HepG2 (cell line): ENCODE measurements at regions not wholly inside any gene's neighbourhood (a gene's known extent, or its start where the extent isn't known, plus 50 kb on each side); places are given as distances from the start of the nearest gene placed in this dataset.

Source experiments
- ATAC-seq: fragments of 200-7000 bp; cut with Tn5 transposase; 3 replicates; pipeline ENCODE4 v1.9.1; 2020; ENCODE audit warnings: mild to moderate bottlenecking, moderate library complexity
- BruUV-seq: library from RNA; stranded (reverse); fragments of 400-500 nt; replicated peaks from 2 replicates; lab custom pipeline; 2021; lab: Mats Ljungman, UMichigan
- CTCF ChIA-PET: fragments of 300-600 bp; formaldehyde crosslinking; extraction: SDS; loops from one replicate; lab custom pipeline; 2021; ENCODE audit warnings: low total read pairs, inconsistent platforms, low intra/inter-chr PET ratio; lab: Yijun Ruan, JAX
- POLR2A ChIA-PET: fragments of 350-600 bp; sonication (Branson Sonifier 250); formaldehyde crosslinking; loops from one replicate; lab custom pipeline; 2020; ENCODE audit warnings: antibody characterized with exemption, inconsistent platforms; lab: Yijun Ruan, JAX
- DNase-seq: peaks from one replicate; pipeline ENCODE4 v3.0.0-alpha.2; 2015; ENCODE audit warnings: low spot score
- FAIRE-seq: peaks from 3 replicates; lab custom pipeline; 2011; peaks lifted over from hg19 to GRCh38; lab: Jason Lieb, UNC
- H2AFZ ChIP-seq: one replicate; pipeline ENCODE4 v1.6.1; 2011; ENCODE audit warnings: low read length, inconsistent platforms
- H3K27ac ChIP-seq: fragments of 300-600 bp; 3 replicates; pipeline ENCODE4 v1.8.0; 2011; ENCODE audit warnings: mixed run types, mild to moderate bottlenecking, mixed read lengths, low read length, inconsistent platforms; ENCODE audit not compliant: insufficient read depth; ENCODE audit errors: extremely low read length
- H3K27me3 ChIP-seq, 2 experiments: fragments of 200-600 bp in 1 of 2; 2 replicates in 1 of 2; 3 replicates in 1 of 2; pipeline versions ENCODE4 v1.6.0 to v1.8.0; 2011; ENCODE audit warnings: low read length in 2 of 2, mild to moderate bottlenecking in 2 of 2, moderate library complexity in 2 of 2, inconsistent platforms in 1 of 2; ENCODE audit not compliant: insufficient read depth in 2 of 2, control insufficient read depth in 1 of 2
- H3K36me3 ChIP-seq, 2 experiments: fragments of 200-600 bp in 1 of 2; replicated peaks in 1 of 2; 2 replicates in 1 of 2; 3 replicates in 1 of 2; pipeline versions ENCODE4 v1.5.1 to v1.8.0; 2011; ENCODE audit warnings: low read length in 2 of 2, inconsistent platforms in 1 of 2; ENCODE audit not compliant: insufficient read depth in 2 of 2, control insufficient read depth in 1 of 2
- H3K4me1 ChIP-seq: 2 replicates; pipeline ENCODE4 v1.5.1; 2012; ENCODE audit warnings: low read length, inconsistent platforms; ENCODE audit not compliant: insufficient read depth
- H3K4me2 ChIP-seq: 2 replicates; pipeline ENCODE4 v1.6.0; 2011; ENCODE audit warnings: low read depth, low read length, inconsistent platforms
- H3K4me3 ChIP-seq, 3 experiments: fragments of 200-600 bp in 1 of 3; sonication (generic), shearing (Covaris generic) in 1 of 3; replicated peaks in 1 of 3; 2 replicates each; pipeline ENCODE4 v1.5.1; 2011 to 2016; ENCODE audit warnings: low read length in 3 of 3, inconsistent platforms in 2 of 3, low read depth in 2 of 3, mild to moderate bottlenecking in 2 of 3, control low read depth in 1 of 3, mixed read lengths in 1 of 3; ENCODE audit not compliant: insufficient read depth in 1 of 3
- H3K79me2 ChIP-seq: one replicate; pipeline ENCODE4 v1.6.1; 2011; ENCODE audit warnings: low read length, inconsistent platforms; ENCODE audit not compliant: insufficient read depth
- H3K9ac ChIP-seq: 2 replicates; pipeline ENCODE4 v1.6.0; 2011; ENCODE audit warnings: mild to moderate bottlenecking, low read depth, low read length, inconsistent platforms; ENCODE audit not compliant: insufficient read depth
- H3K9me3 ChIP-seq: 2 replicates; pipeline ENCODE4 v1.5.1; 2012; ENCODE audit warnings: mild to moderate bottlenecking, low read length
- H4K20me1 ChIP-seq: 2 replicates; pipeline ENCODE4 v1.6.0; 2011; ENCODE audit warnings: inconsistent platforms, mild to moderate bottlenecking, low read length, moderate library complexity; ENCODE audit not compliant: insufficient read depth
- IRX3 ChIP-seq: sonication (generic); formaldehyde crosslinking; IDR thresholded peaks from 2 replicates; pipeline ENCODE4 v1.8.1; 2023; ENCODE audit warnings: mild to moderate bottlenecking, low read depth, missing genetic modification reagents, borderline replicate concordance
- ISL2 ChIP-seq: sonication (generic); formaldehyde crosslinking; IDR thresholded peaks from 2 replicates; pipeline ENCODE4 v1.5.0; 2020; ENCODE audit warnings: missing genetic modification reagents
- MAFG ChIP-seq: sonication (generic); formaldehyde crosslinking; IDR thresholded peaks from 2 replicates; pipeline ENCODE4 v1.5.1; 2020; ENCODE audit warnings: mild to moderate bottlenecking, missing genetic modification reagents
- PHF8 ChIP-seq: sonication (generic); formaldehyde crosslinking; IDR thresholded peaks from 2 replicates; pipeline ENCODE4 v1.5.0; 2020; ENCODE audit warnings: missing genetic modification reagents
- RFXAP ChIP-seq: sonication (generic); formaldehyde crosslinking; IDR thresholded peaks from 2 replicates; pipeline ENCODE4 v1.4.0; 2020; ENCODE audit warnings: missing genetic modification reagents, borderline replicate concordance
- SALL2 ChIP-seq: sonication (generic); formaldehyde crosslinking; IDR thresholded peaks from 2 replicates; pipeline ENCODE4 v1.8.1; 2023; ENCODE audit warnings: mild to moderate bottlenecking, missing genetic modification reagents, inconsistent platforms
- SMYD3 ChIP-seq: sonication (generic); formaldehyde crosslinking; IDR thresholded peaks from 2 replicates; pipeline ENCODE4 v1.8.1; 2023; ENCODE audit warnings: mild to moderate bottlenecking, missing genetic modification reagents
- SNAPC2 ChIP-seq: sonication (generic); formaldehyde crosslinking; IDR thresholded peaks from 2 replicates; pipeline ENCODE4 v1.8.1; 2022; ENCODE audit warnings: mild to moderate bottlenecking, missing genetic modification reagents
- TCF7 ChIP-seq: sonication (generic); IDR thresholded peaks from 2 replicates; pipeline ENCODE4 v1.6.1; 2016; ENCODE audit warnings: antibody characterized with exemption, low read depth
- TFE3 ChIP-seq: IDR thresholded peaks from 2 replicates; pipeline ENCODE4 v1.6.1; 2016
- XRCC5 ChIP-seq: fragments of 200-400 bp; formaldehyde crosslinking; optimal IDR thresholded peaks from 2 replicates; pipeline ENCODE3; 2017; ENCODE audit warnings: mild to moderate bottlenecking, low read length
- ZC3H13 ChIP-seq: sonication (generic); formaldehyde crosslinking; IDR thresholded peaks from 2 replicates; pipeline ENCODE4 v1.8.1; 2023; ENCODE audit warnings: mild to moderate bottlenecking, missing genetic modification reagents, moderate library complexity
- ZNF512 ChIP-seq: sonication (generic); formaldehyde crosslinking; IDR thresholded peaks from 2 replicates; pipeline ENCODE4 v1.4.0; 2020; ENCODE audit warnings: mild to moderate bottlenecking, missing genetic modification reagents
- ZNF580 ChIP-seq: IDR thresholded peaks from 2 replicates; pipeline ENCODE4 v1.6.1; 2016; ENCODE audit warnings: low read depth, borderline replicate concordance
- ZNF629 ChIP-seq: sonication (generic); formaldehyde crosslinking; conservative IDR thresholded peaks from 2 replicates; pipeline ENCODE4 v1.5.0; 2020; ENCODE audit warnings: missing genetic modification reagents
- WGBS: methylation state at CpG from one replicate; pipeline ENCODE4 v1.1.6; 2017; ENCODE audit warnings: low lambda C conversion rate; 5-methylcytosine and 5-hydroxymethylcytosine counted together
- in situ Hi-C: cut with HindIII; loops from 2 replicates; pipeline ENCODE4 v1.10.0; 2017; ENCODE audit warnings: low pct_unique_long_range_greater_than_20kb; ENCODE audit not compliant: extremely low pct_ligation_motif_present
- intact Hi-C: fragments of 100-400 bp; cut with micrococcal nuclease; formaldehyde crosslinking; loops from one replicate; pipeline ENCODE4 v1.10.0; 2022; ENCODE audit not compliant: unreplicated experiment

- ATAC-seq (no peak), FAIRE-seq (no peak), DNase-seq (no peak)
- H3K4me3 ChIP-seq: no peak overlapping the region
- in situ Hi-C loops: no loop called here
- H3K4me2 ChIP-seq: no peak overlapping the region
- no peaks in the 10 kb centered on the region for H3K27me3 ChIP-seq
- no peaks in the 10 kb centered on the region for H3K4me1 ChIP-seq
- no peaks in the 10 kb centered on the region for H3K36me3 ChIP-seq
- no peaks in the 10 kb centered on the region for H4K20me1 ChIP-seq
- H2AFZ ChIP-seq: no peak overlapping the region
- H3K9ac ChIP-seq: no peak overlapping the region
- no peaks in the 10 kb centered on the region for H3K79me2 ChIP-seq
- BruUV-seq: no TSS peak
- CTCF ChIA-PET: no interaction called here
- H3K9me3 ChIP-seq: no peaks in the 10 kb centered on the region
- intact Hi-C loops: no loop called here
- TF ChIP-seq ZNF512 (CRISPR knock-in tag) (no peak), RFXAP (CRISPR knock-in tag) (no peak), MAFG (CRISPR knock-in tag) (no peak), PHF8 (CRISPR knock-in tag) (no peak), TCF7 (no peak), ISL2 (CRISPR knock-in tag) (no peak), SMYD3 (CRISPR knock-in tag) (no peak), SALL2 (no peak)
- TF ChIP-seq, all 625 proteins: peak for 0
- 3% methylated on average over 1 of the region's 1 CpG for WGBS
- POLR2A ChIA-PET: no interaction called here
- no peak overlapping the region for H3K27ac ChIP-seq
Observed at GRCh38 chr16:25413975-25414374, 156.3 kb upstream of the ZKSCAN2 start.

GRCh38 chr16:25413133-25413532 is 155.5 kb upstream of the ZKSCAN2 start:
- FAIRE-seq (no peak), DNase-seq (no peak), ATAC-seq (no peak)
- intact Hi-C loops (no loop called here), in situ Hi-C loops (no loop called here)
- Histone ChIP-seq H3K9me3 (no peaks in the 10 kb centered on the region), H3K9ac (no peak overlapping the region), H3K4me2 (no peak overlapping the region), H4K20me1 (no peaks in the 10 kb centered on the region), H3K27me3 (no peaks in the 10 kb centered on the region), H2AFZ (no peak overlapping the region), H3K4me3 (no peak overlapping the region), H3K27ac (no peak overlapping the region), H3K36me3 (no peaks in the 10 kb centered on the region), H3K4me1 (no peaks in the 10 kb centered on the region), H3K79me2 (no peaks in the 10 kb centered on the region)
- BruUV-seq: no TSS peak
- ChIA-PET POLR2A (no interaction called here), CTCF (no interaction called here)
- TF ChIP-seq IRX3 (CRISPR knock-in tag): no peak
- TF ChIP-seq SNAPC2 (CRISPR knock-in tag): no peak
- TF ChIP-seq ZNF629 (CRISPR knock-in tag): no peak
- no peak for TF ChIP-seq XRCC5
- no peak for TF ChIP-seq ZC3H13 (CRISPR knock-in tag)
- TF ChIP-seq TFE3: no peak
- TF ChIP-seq ZNF512 (CRISPR knock-in tag): no peak
- no peak for TF ChIP-seq ZNF580 (CRISPR knock-in tag)
